ENCODE measurements at regions not wholly inside any gene's neighbourhood (a gene's known extent, or its start where the extent isn't known, plus 50 kb on each side); places are given as distances from the start of the nearest gene placed in this dataset.

- no peak for DNase-seq (ENCODE audit: low spot score)
- TF ChIP-seq CTCF (IDR thresholded peaks at IDR 0.05; ENCODE audit: extremely low read depth, insufficient read depth, missing control alignments): no peak
- in situ Hi-C loops (cut with MboI; ENCODE audit: low pct_unique_long_range_greater_than_20kb, low sequenced_read_pairs, unreplicated experiment): no loop called here
Observed at GRCh38 chr10:33390046-33390445, 55.6 kb upstream of the NRP1 start.

GRCh38 chr10:33388785-33389184, 54.3 kb upstream of the NRP1 start:
- no peak for DNase-seq (ENCODE audit: low spot score)
- no peak for TF ChIP-seq CTCF (IDR thresholded peaks at IDR 0.05; ENCODE audit: extremely low read depth, insufficient read depth, missing control alignments)
- in situ Hi-C loops (cut with MboI; ENCODE audit: low pct_unique_long_range_greater_than_20kb, low sequenced_read_pairs, unreplicated experiment): no loop called here

DNA sequence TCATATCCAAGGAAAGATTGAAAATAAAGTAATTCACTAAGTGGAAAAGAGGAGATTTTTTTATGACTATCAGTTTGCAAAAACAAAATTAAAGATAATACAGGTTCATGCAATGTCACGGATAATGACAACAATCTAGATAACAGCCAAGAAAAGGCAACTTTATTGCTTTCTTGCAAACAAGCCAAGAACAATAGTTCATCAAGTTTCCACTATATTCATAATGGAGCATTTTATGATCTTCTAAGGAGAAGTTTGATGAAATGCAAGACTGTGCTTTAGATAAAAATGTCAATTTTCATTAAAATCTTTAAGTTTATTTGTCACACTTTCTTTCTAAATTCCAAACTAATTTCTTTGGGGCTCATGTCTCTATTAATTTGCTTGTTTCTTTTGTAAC, 53.9 kb upstream of the NRP1 start:
- no peak for DNase-seq (ENCODE audit: low spot score)
- no peak for TF ChIP-seq CTCF (IDR thresholded peaks at IDR 0.05; ENCODE audit: extremely low read depth, insufficient read depth, missing control alignments)
- in situ Hi-C loops (cut with MboI; ENCODE audit: low pct_unique_long_range_greater_than_20kb, low sequenced_read_pairs, unreplicated experiment): no loop called here

DNA sequence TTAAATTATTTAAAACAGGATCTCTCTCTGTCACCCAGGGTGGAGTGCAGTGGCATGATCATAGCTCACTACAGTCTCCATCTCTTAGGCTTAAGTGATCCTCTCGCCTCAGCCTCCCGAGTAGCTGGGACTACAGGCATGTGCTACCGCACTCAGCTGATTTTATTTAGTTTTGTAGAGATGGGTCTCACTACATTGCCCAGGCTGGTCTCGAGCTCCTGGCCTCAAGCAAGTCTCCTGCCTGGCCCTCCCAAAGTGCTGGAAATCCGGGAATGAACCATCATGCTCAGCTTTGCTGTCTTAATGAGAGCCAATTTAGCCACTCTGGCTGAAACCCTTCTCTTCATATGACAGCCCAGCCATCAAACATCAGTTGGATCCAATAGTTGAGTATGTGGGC, 53.3 kb upstream of the NRP1 start:
- TF ChIP-seq CTCF (IDR thresholded peaks at IDR 0.05; ENCODE audit: extremely low read depth, insufficient read depth, missing control alignments): no peak
- in situ Hi-C loops (cut with MboI; ENCODE audit: low pct_unique_long_range_greater_than_20kb, low sequenced_read_pairs, unreplicated experiment): no loop called here
- DNase-seq (ENCODE audit: low spot score): no peak

DNA sequence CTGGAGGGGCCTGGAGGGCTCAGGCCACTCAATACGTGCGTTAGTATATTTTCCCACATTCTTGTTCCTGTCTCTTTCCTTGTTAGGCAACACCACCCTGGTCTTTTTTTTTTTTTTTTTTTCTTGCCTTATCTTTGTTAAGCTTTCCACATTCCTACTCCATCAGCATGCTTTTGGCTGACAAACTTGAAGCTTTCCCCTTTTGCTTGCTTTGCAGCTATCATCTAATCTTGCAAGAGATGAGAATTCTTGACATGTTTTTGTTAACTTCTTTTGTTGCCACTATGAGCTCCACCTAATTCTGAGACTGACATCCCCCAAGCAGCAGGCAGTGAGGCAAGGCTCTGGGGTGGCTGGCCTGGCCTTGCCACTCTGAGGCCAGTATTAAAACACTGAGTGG, 52.5 kb upstream of the NRP1 start:
- TF ChIP-seq CTCF (IDR thresholded peaks at IDR 0.05; ENCODE audit: extremely low read depth, insufficient read depth, missing control alignments): no peak
- DNase-seq (ENCODE audit: low spot score): no peak
- in situ Hi-C loops (cut with MboI; ENCODE audit: low pct_unique_long_range_greater_than_20kb, low sequenced_read_pairs, unreplicated experiment): no loop called here

GRCh38 chr10:33385686-33386085, 51.2 kb upstream of the NRP1 start:
- no peak for TF ChIP-seq CTCF (IDR thresholded peaks at IDR 0.05; ENCODE audit: extremely low read depth, insufficient read depth, missing control alignments)
- in situ Hi-C loops (cut with MboI; ENCODE audit: low pct_unique_long_range_greater_than_20kb, low sequenced_read_pairs, unreplicated experiment): no loop called here

GRCh38 chr10:33385015-33385414, 50.5 kb upstream of the NRP1 start:
- no peak for DNase-seq (ENCODE audit: low spot score)
- no peak for TF ChIP-seq CTCF (IDR thresholded peaks at IDR 0.05; ENCODE audit: extremely low read depth, insufficient read depth, missing control alignments)
- in situ Hi-C loops (cut with MboI; ENCODE audit: low pct_unique_long_range_greater_than_20kb, low sequenced_read_pairs, unreplicated experiment): no loop called here

More at GRCh38 chr10:33385686-33386085, 51.2 kb upstream of the NRP1 start:
- no peak for DNase-seq (ENCODE audit: low spot score)
